ENCODE measurements at regions not wholly inside any gene's neighbourhood (a gene's known extent, or its start where the extent isn't known, plus 50 kb on each side); places are given as distances from the start of the nearest gene placed in this dataset.
A peak's percentile ranks its signal among the peaks of the same experiment; 100 is the strongest.
"Not testable (repeated sequence)": the region's sequence is repeated elsewhere in the genome, so short reads cannot be mapped to it uniquely, and the experiment has no call there.

DNA sequence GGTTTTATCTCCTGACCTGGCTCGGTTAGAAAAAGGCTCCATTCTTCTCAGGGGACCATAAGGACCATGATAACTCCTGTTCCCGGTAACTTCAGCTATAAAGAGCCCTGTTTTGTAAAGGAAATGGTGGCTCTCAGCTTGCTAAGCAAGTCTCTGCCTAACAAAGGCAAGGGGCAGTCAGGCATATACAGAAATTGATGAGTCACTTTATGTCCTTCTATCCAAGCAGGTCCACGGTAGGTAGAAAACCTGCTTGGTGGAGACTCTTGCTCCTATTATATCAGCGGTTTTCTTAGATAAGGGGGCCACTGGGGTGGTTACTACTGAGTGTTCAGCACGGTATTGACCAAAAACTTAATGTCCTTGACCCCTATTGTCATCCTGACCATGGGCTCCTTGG is 203.0 kb upstream of the KLF8 start:
- Histone ChIP-seq H3K36me3 (ENCODE audit: control insufficient read depth, insufficient read depth, low read length) (no peaks in the 10 kb centered on the region), H3K9ac (ENCODE audit: low read length) (no peak overlapping the region), H3K4me2 (ENCODE audit: low read length) (no peak overlapping the region), H2BK5ac (ENCODE audit: low read length) (no peak overlapping the region), H4K5ac (ENCODE audit: low read length) (no peak overlapping the region), H3K23ac (ENCODE audit: low read length) (no peak overlapping the region), H3K27ac (ENCODE audit: low read depth, low read length) (no peak overlapping the region), H3K4me1 (ENCODE audit: control insufficient read depth, low read depth, low read length) (no peaks in the 10 kb centered on the region), H3K18ac (ENCODE audit: low read length) (no peak overlapping the region), H3K79me1 (ENCODE audit: low read length) (no peaks in the 10 kb centered on the region), H2BK15ac (replicated peaks; ENCODE audit: low read depth) (no peak overlapping the region), H3K4me3 (ENCODE audit: low read length) (no peak overlapping the region), H2AK5ac (ENCODE audit: low read length) (no peak overlapping the region), H3K79me2 (ENCODE audit: control insufficient read depth, insufficient read depth, low read length) (no peaks in the 10 kb centered on the region), H4K8ac (ENCODE audit: low read depth, low read length) (no peak overlapping the region), H3K56ac (ENCODE audit: low read length) (no peak overlapping the region), H3K27me3 (ENCODE audit: insufficient read depth, low read length, poor library complexity) (no peaks in the 10 kb centered on the region), H2BK120ac (ENCODE audit: low read depth, low read length) (no peak overlapping the region), H3K4ac (ENCODE audit: low read depth, low read length) (no peak overlapping the region)
- DNase-seq = no peak
- no CpG with 5 or more reads among the region's 5 CpGs for WGBS (ENCODE audit: extremely low coverage, insufficient coverage, low lambda C conversion rate)

DNA sequence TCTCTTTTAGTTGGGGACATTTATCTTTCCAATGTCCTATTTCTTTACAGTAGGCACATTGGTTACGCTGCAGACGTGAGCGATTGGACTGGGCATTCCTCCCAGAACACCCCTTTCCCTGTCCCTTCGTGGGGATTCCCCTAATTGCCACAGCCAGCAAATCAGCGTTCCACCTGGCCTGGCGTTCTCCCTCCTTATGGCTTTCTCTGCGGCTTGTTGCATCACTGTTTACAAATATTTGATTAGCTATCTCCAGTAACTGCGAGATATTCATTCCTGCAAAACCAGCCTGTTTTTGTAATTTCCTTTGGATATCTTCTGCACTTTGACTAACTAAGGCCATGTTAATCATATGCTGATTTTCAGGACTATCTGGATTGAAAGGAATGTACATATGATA is 202.5 kb upstream of the KLF8 start:
- no peak for DNase-seq
- Histone ChIP-seq H2BK120ac (ENCODE audit: low read depth, low read length) (no peak overlapping the region), H3K56ac (ENCODE audit: low read length) (no peak overlapping the region), H3K9ac (ENCODE audit: low read length) (no peak overlapping the region), H4K8ac (ENCODE audit: low read depth, low read length) (no peak overlapping the region), H3K79me2 (ENCODE audit: control insufficient read depth, insufficient read depth, low read length) (no peaks in the 10 kb centered on the region), H3K79me1 (ENCODE audit: low read length) (no peaks in the 10 kb centered on the region), H2AK5ac (ENCODE audit: low read length) (no peak overlapping the region), H4K5ac (ENCODE audit: low read length) (no peak overlapping the region), H3K36me3 (ENCODE audit: control insufficient read depth, insufficient read depth, low read length) (no peaks in the 10 kb centered on the region), H3K4ac (ENCODE audit: low read depth, low read length) (no peak overlapping the region), H3K4me3 (ENCODE audit: low read length) (no peak overlapping the region), H3K27me3 (ENCODE audit: insufficient read depth, low read length, poor library complexity) (no peaks in the 10 kb centered on the region), H3K4me1 (ENCODE audit: control insufficient read depth, low read depth, low read length) (no peaks in the 10 kb centered on the region), H3K4me2 (ENCODE audit: low read length) (no peak overlapping the region), H2BK15ac (replicated peaks; ENCODE audit: low read depth) (no peak overlapping the region), H2BK5ac (ENCODE audit: low read length) (no peak overlapping the region), H3K23ac (ENCODE audit: low read length) (no peak overlapping the region), H3K27ac (ENCODE audit: low read depth, low read length) (no peak overlapping the region), H3K18ac (ENCODE audit: low read length) (no peak overlapping the region)
- WGBS (ENCODE audit: extremely low coverage, insufficient coverage, low lambda C conversion rate) = no CpG with 5 or more reads among the region's 8 CpGs

DNA sequence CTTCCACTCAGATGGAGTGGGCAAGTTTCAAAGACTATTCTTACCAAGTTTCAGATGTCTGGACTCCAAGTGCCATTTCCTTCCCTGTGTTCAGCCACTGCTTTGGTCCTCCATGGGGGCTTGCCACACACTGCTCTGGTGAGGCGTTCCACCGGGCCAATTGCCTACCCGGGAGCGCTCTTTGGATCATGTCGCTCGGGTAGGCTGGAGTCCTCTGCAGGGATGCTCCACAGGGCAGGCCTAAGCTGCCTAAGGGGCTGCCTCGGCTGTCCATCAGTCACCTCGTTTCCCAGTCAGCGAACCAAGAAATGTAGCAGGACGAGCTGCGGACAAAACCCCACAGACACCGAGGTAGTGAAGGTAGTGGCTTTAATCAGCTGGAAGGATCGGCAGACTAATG is 200.7 kb upstream of the KLF8 start:
- Histone ChIP-seq H2BK5ac (ENCODE audit: low read length) (no peak overlapping the region), H3K4me2 (ENCODE audit: low read length) (no peak overlapping the region)

DNA sequence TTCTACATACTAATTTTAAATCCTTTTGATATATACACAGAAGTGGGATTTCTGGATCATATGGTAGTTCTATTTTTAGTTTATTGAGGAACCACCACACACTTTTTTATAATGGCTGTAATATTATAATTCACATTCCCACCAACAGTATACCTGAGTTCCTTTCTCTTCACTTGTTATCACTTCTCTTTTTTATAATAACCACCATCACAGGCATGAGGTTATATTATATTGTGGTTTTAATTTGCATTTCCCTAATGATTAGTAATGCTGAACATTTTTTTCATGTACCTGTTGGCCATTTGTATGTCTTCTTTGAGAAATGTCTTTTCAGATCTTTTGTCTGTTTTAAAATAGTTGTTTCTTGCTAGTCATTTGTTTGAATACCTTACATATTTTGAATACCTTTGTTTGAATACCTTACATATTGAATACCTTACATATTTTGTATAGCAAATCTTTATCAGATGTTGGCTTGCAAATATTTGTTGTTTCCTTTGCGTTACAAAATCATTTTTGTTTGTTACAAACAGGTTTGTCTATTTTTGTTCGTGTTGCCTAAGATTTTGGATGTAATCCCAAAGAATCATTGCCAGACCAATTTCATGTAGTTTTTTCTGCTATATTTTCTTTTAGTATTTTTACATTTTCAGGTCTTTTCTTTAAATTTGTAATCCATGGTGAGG is 198.5 kb upstream of the KLF8 start:
- Histone ChIP-seq H3K23ac (ENCODE audit: low read length) (no peak overlapping the region), H3K4me3 (ENCODE audit: low read length) (no peak overlapping the region), H3K56ac (ENCODE audit: low read length) (no peak overlapping the region), H3K4me1 (ENCODE audit: control insufficient read depth, low read depth, low read length) (no peaks in the 10 kb centered on the region), H3K27ac (ENCODE audit: low read depth, low read length) (no peak overlapping the region), H2AK5ac (ENCODE audit: low read length) (no peak overlapping the region), H4K8ac (ENCODE audit: low read depth, low read length) (no peak overlapping the region), H2BK5ac (ENCODE audit: low read length) (no peak overlapping the region), H2BK120ac (ENCODE audit: low read depth, low read length) (no peak overlapping the region), H3K18ac (ENCODE audit: low read length) (no peak overlapping the region), H3K79me2 (ENCODE audit: control insufficient read depth, insufficient read depth, low read length) (no peaks in the 10 kb centered on the region), H4K5ac (ENCODE audit: low read length) (no peak overlapping the region), H3K4ac (ENCODE audit: low read depth, low read length) (no peak overlapping the region), H3K9ac (ENCODE audit: low read length) (no peak overlapping the region), H3K36me3 (ENCODE audit: control insufficient read depth, insufficient read depth, low read length) (no peaks in the 10 kb centered on the region), H3K79me1 (ENCODE audit: low read length) (no peaks in the 10 kb centered on the region), H3K4me2 (ENCODE audit: low read length) (no peak overlapping the region), H2BK15ac (replicated peaks; ENCODE audit: low read depth) (no peak overlapping the region), H3K27me3 (ENCODE audit: insufficient read depth, low read length, poor library complexity) (no peaks in the 10 kb centered on the region)
- no CpG with 5 or more reads among the region's 2 CpGs for WGBS (ENCODE audit: extremely low coverage, insufficient coverage, low lambda C conversion rate)
- DNase-seq = no peak

More for the DNA sequence above, 200.7 kb upstream of the KLF8 start:
- no peak overlapping the region for H4K5ac ChIP-seq (ENCODE audit: low read length)
- H2AK5ac ChIP-seq (ENCODE audit: low read length) = no peak overlapping the region
- H3K4me1 ChIP-seq (ENCODE audit: control insufficient read depth, low read depth, low read length) = no peaks in the 10 kb centered on the region
- H3K36me3 ChIP-seq (ENCODE audit: control insufficient read depth, insufficient read depth, low read length) = no peaks in the 10 kb centered on the region
- H3K9ac ChIP-seq (ENCODE audit: low read length) = no peak overlapping the region
- no peaks in the 10 kb centered on the region for H3K79me1 ChIP-seq (ENCODE audit: low read length)
- no CpG with 5 or more reads among the region's 13 CpGs for WGBS (ENCODE audit: extremely low coverage, insufficient coverage, low lambda C conversion rate)
- H3K56ac ChIP-seq (ENCODE audit: low read length) = no peak overlapping the region
- H3K4ac ChIP-seq (ENCODE audit: low read depth, low read length) = no peak overlapping the region
- no peak overlapping the region for H2BK15ac ChIP-seq (replicated peaks; ENCODE audit: low read depth)
- H2BK120ac ChIP-seq (ENCODE audit: low read depth, low read length) = no peak overlapping the region
- no peak overlapping the region for H3K27ac ChIP-seq (ENCODE audit: low read depth, low read length)
- H3K18ac ChIP-seq (ENCODE audit: low read length) = no peak overlapping the region
- DNase-seq = no peak
- H4K8ac ChIP-seq (ENCODE audit: low read depth, low read length) = no peak overlapping the region
- no peak overlapping the region for H3K23ac ChIP-seq (ENCODE audit: low read length)
- no peak overlapping the region for H3K4me3 ChIP-seq (ENCODE audit: low read length)
- no peaks in the 10 kb centered on the region for H3K79me2 ChIP-seq (ENCODE audit: control insufficient read depth, insufficient read depth, low read length)
- H3K27me3 ChIP-seq (ENCODE audit: insufficient read depth, low read length, poor library complexity) = no peaks in the 10 kb centered on the region

DNA sequence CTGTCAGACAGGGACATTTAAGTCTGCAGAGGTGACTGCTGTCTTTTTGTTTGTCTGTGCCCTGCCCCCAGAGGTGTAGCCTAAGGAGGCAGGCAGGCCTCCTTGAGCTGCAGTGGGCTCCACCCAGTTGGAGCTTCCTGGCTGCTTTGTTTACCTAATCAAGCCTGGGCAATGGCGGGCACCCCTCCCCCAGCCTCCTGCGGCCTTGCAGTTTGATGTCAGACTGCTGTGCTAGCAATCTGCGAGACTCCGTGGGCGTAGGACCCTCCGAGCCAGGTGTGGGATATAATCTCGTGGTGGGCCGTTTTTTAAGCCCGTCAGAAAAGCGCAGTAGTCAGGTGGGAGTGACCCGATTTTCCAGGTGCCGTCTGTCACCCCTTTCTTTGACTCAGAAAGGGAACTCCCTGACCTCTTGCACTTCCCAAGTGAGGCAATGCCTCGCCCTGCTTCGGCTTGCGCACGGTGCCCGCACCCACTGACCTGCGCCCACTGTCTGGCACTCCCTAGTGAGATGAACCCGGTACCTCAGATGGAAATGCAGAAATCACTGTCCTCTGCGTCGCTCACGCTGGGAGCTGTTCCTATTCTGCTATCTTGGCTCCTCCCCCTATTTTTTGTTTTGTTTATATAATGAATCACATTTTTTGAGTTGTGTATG is 179.4 kb upstream of the KLF8 start:
- H3K36me3 ChIP-seq (ENCODE audit: control insufficient read depth, insufficient read depth, low read length); H2AK5ac ChIP-seq (ENCODE audit: low read length); H3K79me1 ChIP-seq (ENCODE audit: low read length); H3K4me2 ChIP-seq (ENCODE audit: low read length); H3K27me3 ChIP-seq (ENCODE audit: insufficient read depth, low read length, poor library complexity); H3K9ac ChIP-seq (ENCODE audit: low read length); H3K23ac ChIP-seq (ENCODE audit: low read length); H3K4me3 ChIP-seq (ENCODE audit: low read length); H4K8ac ChIP-seq (ENCODE audit: low read depth, low read length); H2BK120ac ChIP-seq (ENCODE audit: low read depth, low read length); H3K27ac ChIP-seq (ENCODE audit: low read depth, low read length); H2BK5ac ChIP-seq (ENCODE audit: low read length); H2BK15ac ChIP-seq (replicated peaks; ENCODE audit: low read depth); H3K4ac ChIP-seq (ENCODE audit: low read depth, low read length); H3K4me1 ChIP-seq (ENCODE audit: control insufficient read depth, low read depth, low read length); H4K5ac ChIP-seq (ENCODE audit: low read length); H3K18ac ChIP-seq (ENCODE audit: low read length); H3K79me2 ChIP-seq (ENCODE audit: control insufficient read depth, insufficient read depth, low read length); H3K56ac ChIP-seq (ENCODE audit: low read length): not testable (repeated sequence)
- no CpG with 5 or more reads among the region's 22 CpGs for WGBS (ENCODE audit: extremely low coverage, insufficient coverage, low lambda C conversion rate)
- peak; percentile 20 for DNase-seq

DNA sequence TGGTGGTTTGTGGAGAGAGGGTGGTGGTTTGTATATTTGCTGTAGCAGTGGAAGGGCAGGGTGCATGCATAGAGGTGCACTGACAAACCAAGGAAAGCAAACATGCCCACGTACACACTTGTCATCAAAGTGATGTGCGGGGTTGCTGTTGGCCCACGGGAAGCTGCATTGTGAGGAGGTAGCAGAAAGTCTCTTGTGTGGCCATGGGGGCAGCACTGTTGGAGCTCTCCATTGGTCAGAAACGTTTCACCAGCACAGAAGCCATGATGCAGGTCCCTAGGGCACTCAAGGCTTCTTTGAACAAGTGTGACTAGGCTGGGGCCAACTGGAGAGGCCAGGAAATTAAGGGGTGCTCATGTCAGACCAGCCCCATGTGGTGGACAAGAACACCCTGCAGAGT is 174.8 kb upstream of the KLF8 start:
- Histone ChIP-seq H3K4me2 (ENCODE audit: low read length) (no peak overlapping the region), H3K56ac (ENCODE audit: low read length) (no peak overlapping the region), H2BK120ac (ENCODE audit: low read depth, low read length) (no peak overlapping the region), H3K4me1 (ENCODE audit: control insufficient read depth, low read depth, low read length) (no peaks in the 10 kb centered on the region), H3K27me3 (ENCODE audit: insufficient read depth, low read length, poor library complexity) (no peaks in the 10 kb centered on the region), H3K27ac (ENCODE audit: low read depth, low read length) (no peak overlapping the region), H3K18ac (ENCODE audit: low read length) (no peak overlapping the region), H2AK5ac (ENCODE audit: low read length) (no peak overlapping the region), H3K79me1 (ENCODE audit: low read length) (no peaks in the 10 kb centered on the region), H3K23ac (ENCODE audit: low read length) (no peak overlapping the region), H2BK15ac (replicated peaks; ENCODE audit: low read depth) (no peak overlapping the region), H4K5ac (ENCODE audit: low read length) (no peak overlapping the region), H3K36me3 (ENCODE audit: control insufficient read depth, insufficient read depth, low read length) (no peaks in the 10 kb centered on the region), H3K79me2 (ENCODE audit: control insufficient read depth, insufficient read depth, low read length) (no peaks in the 10 kb centered on the region), H3K4ac (ENCODE audit: low read depth, low read length) (no peak overlapping the region), H3K4me3 (ENCODE audit: low read length) (no peak overlapping the region), H4K8ac (ENCODE audit: low read depth, low read length) (no peak overlapping the region), H2BK5ac (ENCODE audit: low read length) (no peak overlapping the region), H3K9ac (ENCODE audit: low read length) (no peak overlapping the region)
- no peak for DNase-seq
- WGBS (ENCODE audit: extremely low coverage, insufficient coverage, low lambda C conversion rate) = no CpG with 5 or more reads among the region's 4 CpGs
